PC-9 (cell line): ENCODE measurements at regions not wholly inside any gene's neighbourhood (a gene's known extent, or its start where the extent isn't known, plus 50 kb on each side); places are given as distances from the start of the nearest gene placed in this dataset.

Source experiments
- BruUV-seq: library from RNA; stranded (reverse); fragments of 400-500 nt; replicated peaks from 2 replicates; lab custom pipeline; 2021; lab: Mats Ljungman, UMichigan
- CTCF ChIA-PET: fragments of 300-600 bp; sonication (Branson Sonifier 250); formaldehyde crosslinking; loops from one replicate; lab custom pipeline; 2022; ENCODE audit warnings: antibody characterized with exemption; lab: Charles Lee
- POLR2A ChIA-PET: fragments of 300-600 bp; sonication (Branson Sonifier 250); formaldehyde crosslinking; loops from one replicate; lab custom pipeline; 2022; ENCODE audit warnings: antibody characterized with exemption; ENCODE audit not compliant: unreplicated experiment; lab: Charles Lee
- DNase-seq, 2 experiments: peaks; one replicate each; pipeline versions ENCODE4 v3.0.0 to v3.0.0-alpha.2; 2015 to 2022; ENCODE audit warnings: mixed read lengths in 1 of 2
- H2AFZ ChIP-seq: fragments of 200-600 bp; sonication (generic); 2 replicates; pipeline ENCODE4 v1.8.1; 2017; ENCODE audit warnings: antibody characterized with exemption
- H3F3A ChIP-seq: fragments of 200-600 bp; sonication (generic); 2 replicates; pipeline ENCODE4 v1.8.1; 2017; ENCODE audit warnings: antibody characterized with exemption, mild to moderate bottlenecking, low read depth; ENCODE audit not compliant: insufficient read depth
- H3K27ac ChIP-seq: fragments of 200-600 bp; sonication (generic); 2 replicates; pipeline ENCODE4 v1.6.1; 2016; ENCODE audit warnings: mixed run types
- H3K27me3 ChIP-seq: fragments of 200-600 bp; sonication (generic); 2 replicates; pipeline ENCODE4 v1.6.1; 2016; ENCODE audit warnings: low read depth, mixed run types; ENCODE audit not compliant: insufficient read depth
- H3K36me3 ChIP-seq: fragments of 200-600 bp; sonication (generic); 2 replicates; pipeline ENCODE4 v1.6.1; 2016; ENCODE audit warnings: low read depth, mixed run types
- H3K4me1 ChIP-seq: fragments of 200-600 bp; sonication (generic); replicated peaks from 2 replicates; pipeline ENCODE4 v1.6.1; 2016; ENCODE audit warnings: mixed run types; ENCODE audit not compliant: insufficient read depth
- H3K4me2 ChIP-seq: fragments of 200-600 bp; sonication (generic); 2 replicates; pipeline ENCODE4 v1.6.1; 2017; ENCODE audit warnings: mixed run types
- H3K4me3 ChIP-seq: fragments of 200-600 bp; sonication (generic); 2 replicates; pipeline ENCODE4 v1.6.1; 2016; ENCODE audit warnings: mixed run types
- H3K79me2 ChIP-seq: fragments of 200-600 bp; sonication (generic); 2 replicates; pipeline ENCODE4 v1.6.1; 2017; ENCODE audit warnings: low read depth, mixed run types
- H3K9me2 ChIP-seq: fragments of 200-600 bp; sonication (generic); 2 replicates; pipeline ENCODE4 v1.8.1; 2017; ENCODE audit warnings: mild to moderate bottlenecking; ENCODE audit not compliant: insufficient read depth
- H3K9me3 ChIP-seq: fragments of 200-600 bp; sonication (generic); 2 replicates; pipeline ENCODE4 v1.8.1; 2016; ENCODE audit warnings: low read depth; ENCODE audit not compliant: insufficient read depth
- H4K20me1 ChIP-seq: fragments of 200-600 bp; sonication (generic); 2 replicates; pipeline ENCODE4 v1.8.1; 2017; ENCODE audit not compliant: insufficient read depth
- EZH2 ChIP-seq: fragments of 200-600 bp; sonication (generic); IDR thresholded peaks from 2 replicates; pipeline ENCODE4 v1.8.0; 2017; ENCODE audit warnings: antibody characterized with exemption, low read depth
- intact Hi-C: fragments of 100-400 bp; cut with micrococcal nuclease; formaldehyde crosslinking; loops from one replicate; pipeline ENCODE4 v1.10.0; 2022; ENCODE audit not compliant: unreplicated experiment
- TF ChIP-seq, protein P1 (sequence below): fragments of 200-600 bp; sonication (generic); conservative IDR thresholded peaks from 2 replicates; pipeline ENCODE4 v1.6.1; 2017; ENCODE audit warnings: mixed run types, antibody characterized with exemption, mild to moderate bottlenecking, moderate library complexity

DNA sequence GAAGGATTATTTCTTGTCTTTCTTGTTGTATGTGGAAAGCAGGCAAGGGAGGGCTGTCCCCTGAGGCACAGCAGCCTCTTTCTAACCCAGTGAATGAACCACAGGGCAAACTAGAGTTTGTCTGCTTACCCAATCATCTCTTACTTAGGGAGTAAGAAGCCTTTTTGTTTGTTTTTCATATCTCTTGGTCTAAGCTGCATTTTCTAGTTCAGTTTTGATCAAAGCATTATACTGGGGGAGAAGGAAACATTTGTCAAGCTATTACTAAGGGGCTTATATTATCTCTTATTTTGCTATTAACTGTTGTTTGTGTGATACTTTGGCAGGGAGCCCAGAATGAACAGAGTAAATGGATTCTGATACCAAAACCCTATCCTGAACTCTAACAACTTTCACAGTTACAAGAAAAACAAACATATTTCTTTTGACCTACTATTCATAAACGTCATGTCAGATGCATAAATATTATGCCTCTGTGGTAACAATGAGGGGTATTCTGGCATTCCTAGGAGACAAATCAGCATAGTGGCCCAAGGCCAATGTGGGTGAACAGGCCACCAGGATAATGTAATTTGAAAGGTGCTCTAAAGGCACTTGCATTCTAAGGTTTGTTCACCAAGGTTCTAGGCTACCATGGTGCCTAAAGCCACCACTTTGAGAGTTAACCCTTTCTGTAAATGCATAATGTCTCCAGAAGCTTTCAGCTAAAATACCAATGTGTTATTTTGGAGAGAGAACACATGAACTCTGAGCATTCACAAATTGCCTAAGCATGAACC is 271.6 kb upstream of the ZPLD1 start:
- Histone ChIP-seq H4K20me1 (no peaks in the 10 kb centered on the region), H3K4me2 (peak overlapping the region; percentile 58), H3K79me2 (no peaks in the 10 kb centered on the region), H3K4me1 (peaks cover 59% of the 10 kb centered on the region), H3K9me2 (no peaks in the 10 kb centered on the region), H3K27me3 (no peaks in the 10 kb centered on the region), H2AFZ (peak overlapping the region; percentile 2; the same call in 1 of the 2 replicates), H3K9me3 (no peaks in the 10 kb centered on the region; the same call in 1 of the 2 replicates), H3F3A (peaks cover 38% of the 10 kb centered on the region), H3K36me3 (no peaks in the 10 kb centered on the region), H3K27ac (peak overlapping the region; percentile 87), H3K4me3 (peak overlapping the region; percentile 7; the same call in 1 of the 2 replicates)
- intact Hi-C loops, result loop anchor here (1.0 to 2.0 kb wide), 9 partner anchors 17 to 350 kb away; partner anchors contain the start of gene NFKBIZ
- peak; percentile 84 to 100 for DNase-seq
- ChIA-PET CTCF (interaction anchor here (0.6 to 0.9 kb wide), 3 partner anchors 62 to 292 kb away, joined by 3 to 7 read pairs (median 4); no protein-coding TSS in a partner anchor), POLR2A (interaction anchor here (0.5 to 1.0 kb wide), 7 partner anchors 16 to 439 kb away, joined by 3 to 10 read pairs (median 5); partner anchors contain the start of genes CEP97 and NFKBIZ)
- BruUV-seq, result no TSS peak
- no peak for TF ChIP-seq EZH2
- TF ChIP-seq, protein P1, sequence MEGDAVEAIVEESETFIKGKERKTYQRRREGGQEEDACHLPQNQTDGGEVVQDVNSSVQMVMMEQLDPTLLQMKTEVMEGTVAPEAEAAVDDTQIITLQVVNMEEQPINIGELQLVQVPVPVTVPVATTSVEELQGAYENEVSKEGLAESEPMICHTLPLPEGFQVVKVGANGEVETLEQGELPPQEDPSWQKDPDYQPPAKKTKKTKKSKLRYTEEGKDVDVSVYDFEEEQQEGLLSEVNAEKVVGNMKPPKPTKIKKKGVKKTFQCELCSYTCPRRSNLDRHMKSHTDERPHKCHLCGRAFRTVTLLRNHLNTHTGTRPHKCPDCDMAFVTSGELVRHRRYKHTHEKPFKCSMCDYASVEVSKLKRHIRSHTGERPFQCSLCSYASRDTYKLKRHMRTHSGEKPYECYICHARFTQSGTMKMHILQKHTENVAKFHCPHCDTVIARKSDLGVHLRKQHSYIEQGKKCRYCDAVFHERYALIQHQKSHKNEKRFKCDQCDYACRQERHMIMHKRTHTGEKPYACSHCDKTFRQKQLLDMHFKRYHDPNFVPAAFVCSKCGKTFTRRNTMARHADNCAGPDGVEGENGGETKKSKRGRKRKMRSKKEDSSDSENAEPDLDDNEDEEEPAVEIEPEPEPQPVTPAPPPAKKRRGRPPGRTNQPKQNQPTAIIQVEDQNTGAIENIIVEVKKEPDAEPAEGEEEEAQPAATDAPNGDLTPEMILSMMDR, result no peak

DNA sequence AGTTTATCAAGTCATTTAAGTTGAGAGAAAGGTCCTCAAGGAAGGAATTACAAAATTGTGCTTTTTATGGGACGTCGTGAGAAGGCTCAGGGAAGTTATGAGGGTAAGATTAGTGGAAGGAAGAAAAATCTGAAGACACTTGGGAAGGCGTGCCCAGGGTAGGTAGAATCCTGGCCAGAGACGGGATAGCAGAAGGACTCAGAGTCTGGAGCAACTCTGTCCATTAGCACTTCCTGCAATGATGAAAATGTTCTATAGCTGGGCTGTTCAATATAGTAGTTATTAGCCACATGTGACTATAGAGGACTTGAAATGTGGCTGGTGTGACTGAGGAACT is 271.0 kb upstream of the ZPLD1 start:
- TF ChIP-seq, protein P1, result no peak
- TF ChIP-seq EZH2, result no peak
- H3K4me2 ChIP-seq, result peak overlapping the region; percentile 58
- H3K27me3 ChIP-seq, result no peaks in the 10 kb centered on the region
- no peaks in the 10 kb centered on the region for H3K9me2 ChIP-seq
- no peaks in the 10 kb centered on the region for H4K20me1 ChIP-seq
- peaks cover 38% of the 10 kb centered on the region for H3F3A ChIP-seq
- H3K9me3 ChIP-seq, result no peaks in the 10 kb centered on the region
- H3K4me3 ChIP-seq, result peak overlapping the region; percentile 7; the same call in 1 of the 2 replicates
- intact Hi-C loops, result loop anchor here (1.0 to 2.0 kb wide), 9 partner anchors 17 to 350 kb away; partner anchors contain the start of gene NFKBIZ
- H2AFZ ChIP-seq, result peak overlapping the region; percentile 2; the same call in 1 of the 2 replicates
- peak overlapping the region; percentile 87 for H3K27ac ChIP-seq
- BruUV-seq, result TSS peak; percentile 83
- CTCF ChIA-PET, result no interaction called here
- no peaks in the 10 kb centered on the region for H3K79me2 ChIP-seq
- peaks cover 54% of the 10 kb centered on the region for H3K4me1 ChIP-seq
- POLR2A ChIA-PET, result interaction anchor here (0.7 kb wide), 1 partner anchor 315 kb away, joined by 10 read pairs; the partner anchor contains the start of gene NFKBIZ
- H3K36me3 ChIP-seq, result no peaks in the 10 kb centered on the region
- DNase-seq, result peak in 1 of 2 experiments; percentile 99

DNA sequence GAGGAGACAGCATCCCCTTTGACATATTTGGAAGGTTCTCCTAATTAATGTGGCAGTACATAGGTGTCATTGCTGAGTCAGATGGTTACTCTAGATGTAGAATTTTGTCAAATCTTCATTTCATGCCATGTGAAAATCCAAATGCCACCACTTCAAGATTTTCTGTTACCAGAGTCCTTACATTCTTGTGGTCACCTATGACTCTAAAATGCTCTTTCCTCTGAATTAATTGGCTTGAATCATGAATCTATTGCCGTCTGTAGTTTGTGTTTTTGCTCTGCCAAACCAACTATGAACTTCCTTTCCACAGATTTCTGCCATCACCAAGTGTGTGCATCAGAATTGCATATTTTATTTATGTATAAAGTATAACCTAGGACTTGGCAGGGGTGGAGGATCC is 269.4 kb upstream of the ZPLD1 start:
- DNase-seq, result peak in 1 of 2 experiments; percentile 67
- Histone ChIP-seq H3K4me3 (no peak overlapping the region), H3K4me1 (peaks cover 54% of the 10 kb centered on the region), H4K20me1 (no peaks in the 10 kb centered on the region), H2AFZ (no peak overlapping the region), H3F3A (peaks cover 38% of the 10 kb centered on the region), H3K36me3 (no peaks in the 10 kb centered on the region), H3K9me2 (no peaks in the 10 kb centered on the region), H3K9me3 (no peaks in the 10 kb centered on the region), H3K79me2 (no peaks in the 10 kb centered on the region), H3K4me2 (no peak overlapping the region), H3K27me3 (no peaks in the 10 kb centered on the region), H3K27ac (peak overlapping the region; percentile 19)
- POLR2A ChIA-PET, result interaction anchor here (0.7 kb wide), 1 partner anchor 14 kb away, joined by 16 read pairs; no protein-coding TSS in a partner anchor
- intact Hi-C loops, result no loop called here
- TF ChIP-seq, protein P1, result no peak
- TF ChIP-seq EZH2, result no peak
- BruUV-seq, result no TSS peak
- CTCF ChIA-PET, result no interaction called here
